Endothelial cell (in vitro differentiated cells): ENCODE measurements at regions not wholly inside any gene's neighbourhood (a gene's known extent, or its start where the extent isn't known, plus 50 kb on each side); places are given as distances from the start of the nearest gene placed in this dataset.

Source experiments
- DNase-seq: peaks from one replicate; pipeline ENCODE4 v3.0.0; 2021; ENCODE audit warnings: low spot score
- H3K27ac Mint-ChIP-seq: one replicate; pipeline ENCODE4 v1.8.0; 2021; ENCODE audit warnings: mixed read lengths, inconsistent platforms; ENCODE audit not compliant: unreplicated experiment
- H3K27me3 Mint-ChIP-seq: one replicate; pipeline ENCODE4 v1.8.0; 2021; ENCODE audit warnings: mild to moderate bottlenecking, moderate library complexity, mixed read lengths, inconsistent platforms; ENCODE audit not compliant: unreplicated experiment
- H3K36me3 Mint-ChIP-seq: one replicate; pipeline ENCODE4 v1.8.0; 2021; ENCODE audit warnings: mild to moderate bottlenecking, low read depth, mixed read lengths, inconsistent platforms; ENCODE audit not compliant: unreplicated experiment
- H3K4me1 Mint-ChIP-seq: one replicate; pipeline ENCODE4 v1.8.0; 2021; ENCODE audit warnings: mild to moderate bottlenecking, mixed read lengths, inconsistent platforms; ENCODE audit not compliant: unreplicated experiment
- H3K4me3 Mint-ChIP-seq: one replicate; pipeline ENCODE4 v1.8.0; 2021; ENCODE audit warnings: mild to moderate bottlenecking, mixed read lengths, inconsistent platforms; ENCODE audit not compliant: unreplicated experiment
- H3K9me3 Mint-ChIP-seq: one replicate; pipeline ENCODE4 v1.8.0; 2021; ENCODE audit warnings: mixed read lengths, inconsistent platforms; ENCODE audit not compliant: unreplicated experiment
- CTCF ChIP-seq: fragments of 200-600 bp; sonication (generic); IDR thresholded peaks from one replicate; pipeline ENCODE4 v1.5.0; 2021; ENCODE audit warnings: antibody characterized with exemption; ENCODE audit not compliant: unreplicated experiment

- Mint-ChIP-seq H3K4me3 (no peak overlapping the region), H3K27me3 (peaks cover 2% of the 10 kb centered on the region), H3K27ac (no peak overlapping the region), H3K36me3 (no peaks in the 10 kb centered on the region), H3K4me1 (peaks cover 20% of the 10 kb centered on the region), H3K9me3 (no peaks in the 10 kb centered on the region)
- TF ChIP-seq CTCF: no peak
- no peak for DNase-seq
Observed at GRCh38 chrX:45774961-45775360, 574.3 kb upstream of the DIPK2B start.

DNA sequence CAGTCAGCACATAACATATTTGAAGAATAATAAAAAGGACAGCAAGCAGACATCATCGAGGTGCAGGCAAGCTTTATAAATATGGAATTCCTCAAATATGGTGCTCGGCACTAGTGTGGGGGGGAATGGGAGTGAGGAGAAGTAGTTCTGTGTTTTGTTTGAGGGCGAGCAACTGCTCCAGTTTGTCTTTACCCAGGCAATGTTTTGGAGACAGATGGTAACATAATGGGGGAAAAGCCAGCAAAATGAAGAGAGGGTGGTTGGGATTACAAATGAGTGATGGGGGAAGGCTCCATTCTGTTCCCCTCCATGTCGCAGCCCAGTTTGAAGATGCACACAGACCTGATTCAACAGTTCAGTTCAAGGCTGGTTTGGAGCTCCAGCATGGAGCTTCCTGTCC, 572.9 kb upstream of the DIPK2B start:
- no peak for TF ChIP-seq CTCF
- peaks cover 25% of the 10 kb centered on the region for H3K4me1 Mint-ChIP-seq
- DNase-seq: no peak
- no peak overlapping the region for H3K4me3 Mint-ChIP-seq
- no peaks in the 10 kb centered on the region for H3K9me3 Mint-ChIP-seq
- H3K27ac Mint-ChIP-seq: no peak overlapping the region
- H3K27me3 Mint-ChIP-seq: no peaks in the 10 kb centered on the region
- no peaks in the 10 kb centered on the region for H3K36me3 Mint-ChIP-seq

GRCh38 chrX:45771560-45772340, 571.1 kb upstream of the DIPK2B start:
- DNase-seq: no peak
- Mint-ChIP-seq H3K36me3 (no peaks in the 10 kb centered on the region), H3K27ac (no peak overlapping the region), H3K9me3 (no peaks in the 10 kb centered on the region), H3K27me3 (no peaks in the 10 kb centered on the region), H3K4me1 (peaks cover 29% of the 10 kb centered on the region), H3K4me3 (no peak overlapping the region)
- no peak for TF ChIP-seq CTCF

GRCh38 chrX:45771114-45771513, 570.4 kb upstream of the DIPK2B start:
- Mint-ChIP-seq H3K9me3 (no peaks in the 10 kb centered on the region), H3K4me1 (peaks cover 29% of the 10 kb centered on the region), H3K27ac (no peak overlapping the region), H3K4me3 (no peak overlapping the region), H3K27me3 (no peaks in the 10 kb centered on the region), H3K36me3 (no peaks in the 10 kb centered on the region)
- no peak for DNase-seq
- no peak for TF ChIP-seq CTCF

DNA sequence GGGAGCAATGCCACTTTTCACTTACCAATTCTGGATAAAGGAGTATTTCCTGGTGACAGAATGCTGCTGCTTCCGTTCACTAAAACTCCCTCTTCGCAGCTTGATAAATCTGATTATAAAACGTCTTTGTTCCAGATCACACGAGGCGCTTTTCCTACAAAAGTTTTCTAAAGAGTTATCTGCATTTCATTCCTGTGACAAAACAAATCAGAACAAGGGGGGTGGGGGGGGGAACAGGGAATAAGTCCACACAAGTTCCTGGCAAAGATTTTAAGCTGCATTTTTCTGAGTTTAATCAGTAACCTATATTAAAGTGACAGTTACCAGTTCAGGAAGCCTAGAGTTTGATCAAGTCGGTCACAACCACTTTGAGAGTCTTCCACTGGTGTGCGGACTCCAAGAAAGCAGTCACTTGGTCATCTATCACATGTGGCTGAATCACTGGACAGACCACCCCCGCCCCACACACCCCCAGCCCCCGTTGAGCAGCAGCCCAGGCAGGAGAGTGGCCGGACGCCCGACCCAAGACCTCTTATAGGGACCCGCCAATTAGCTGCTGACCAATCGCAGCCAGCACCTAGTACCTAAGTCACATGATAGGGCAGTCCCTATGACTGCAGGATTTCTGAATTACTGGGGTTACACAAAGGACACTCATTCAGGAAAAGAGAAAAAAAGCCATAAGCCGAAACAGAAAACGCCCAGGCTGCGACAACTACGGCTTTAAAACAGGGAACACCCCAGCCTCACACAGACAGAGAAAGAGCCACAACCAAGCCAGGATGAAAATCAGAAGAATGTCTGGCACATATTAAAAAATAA, 569.3 kb upstream of the DIPK2B start:
- no peaks in the 10 kb centered on the region for H3K36me3 Mint-ChIP-seq

More for the DNA sequence above, 569.3 kb upstream of the DIPK2B start:
- Mint-ChIP-seq H3K4me1 (peaks cover 26% of the 10 kb centered on the region), H3K27me3 (no peaks in the 10 kb centered on the region), H3K4me3 (no peak overlapping the region), H3K27ac (no peak overlapping the region), H3K9me3 (no peaks in the 10 kb centered on the region)
- TF ChIP-seq CTCF: no peak
- no peak for DNase-seq
